H1 (cell line): ENCODE measurements at regions not wholly inside any gene's neighbourhood (a gene's known extent, or its start where the extent isn't known, plus 50 kb on each side); places are given as distances from the start of the nearest gene placed in this dataset.

Source experiments
- CBX5 ChIP-seq: fragments of 300-800, 300-1000 bp; sonication (generic); IDR thresholded peaks from 2 replicates; pipeline ENCODE4 v1.7.1; 2016; ENCODE audit warnings: antibody characterized with exemption, low read length, low read depth
- CBX8 ChIP-seq: fragments of 300-800, 300-1000 bp; sonication (generic); IDR thresholded peaks from 2 replicates; pipeline ENCODE4 v1.7.1; 2016; ENCODE audit warnings: low read depth, low read length, borderline replicate concordance
- JUN ChIP-seq: IDR thresholded peaks from 2 replicates; pipeline ENCODE4 v1.6.1; 2011; ENCODE audit warnings: low read depth, mild to moderate bottlenecking, improper control_type of control experiment, low read length
- JUND ChIP-seq: IDR thresholded peaks from 2 replicates; pipeline ENCODE4 v1.6.1; 2011; ENCODE audit warnings: mild to moderate bottlenecking, improper control_type of control experiment, low read length
- MAFK ChIP-seq: IDR thresholded peaks from 2 replicates; pipeline ENCODE4 v1.6.1; 2012; ENCODE audit warnings: low read depth, mild to moderate bottlenecking, improper control_type of control experiment, low read length
- POU5F1 ChIP-seq: IDR thresholded peaks from 2 replicates; pipeline ENCODE4 v1.6.1; 2011; ENCODE audit warnings: low read depth, mild to moderate bottlenecking, low read length, moderate library complexity
- SIN3A ChIP-seq, 2 experiments: IDR thresholded peaks in 1 of 2; conservative IDR thresholded peaks in 1 of 2; 2 replicates each; pipeline ENCODE4 v1.6.1; 2011 to 2012; ENCODE audit warnings: low read length in 2 of 2, improper control_type of control experiment in 1 of 2, low read depth in 1 of 2, mild to moderate bottlenecking in 1 of 2
- SIX5 ChIP-seq: IDR thresholded peaks from 2 replicates; pipeline ENCODE4 v1.6.1; 2011; ENCODE audit warnings: mild to moderate bottlenecking, low read depth, low read length
- TAF1 ChIP-seq: IDR thresholded peaks from 2 replicates; pipeline ENCODE4 v1.6.1; 2011; ENCODE audit warnings: mild to moderate bottlenecking, low read depth, low read length
- TF ChIP-seq, protein P1 (sequence below): fragments of 300-600 bp; sonication (generic); IDR thresholded peaks from 2 replicates; pipeline ENCODE4 v1.7.1; 2012; ENCODE audit warnings: low read length, moderate library complexity, mild to moderate bottlenecking, inconsistent platforms; ENCODE audit not compliant: insufficient replicate concordance
- TF ChIP-seq, protein P2 (sequence below): IDR thresholded peaks from 2 replicates; pipeline ENCODE4 v1.6.1; 2012; ENCODE audit warnings: inconsistent platforms

DNA sequence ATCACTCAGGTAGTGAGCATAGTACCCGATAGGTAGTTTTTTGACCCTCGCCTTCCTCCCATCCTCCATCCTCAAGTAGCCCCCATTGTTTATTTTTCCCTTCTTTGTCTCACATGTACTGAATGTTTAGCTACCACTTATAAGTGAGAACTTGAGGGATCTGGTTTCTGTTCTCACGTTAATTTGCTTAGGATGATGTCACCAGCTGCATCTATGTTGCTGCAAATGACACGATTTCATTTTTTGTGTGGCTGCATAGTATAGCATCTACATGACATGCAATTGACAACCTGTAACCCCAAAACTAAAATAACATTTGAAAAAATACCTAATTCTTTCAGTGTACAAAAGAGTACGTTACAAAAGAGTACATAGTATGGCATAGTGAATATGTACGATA lies 254.0 kb upstream of the NOVA1 start (continued):
- TF ChIP-seq, protein P1, sequence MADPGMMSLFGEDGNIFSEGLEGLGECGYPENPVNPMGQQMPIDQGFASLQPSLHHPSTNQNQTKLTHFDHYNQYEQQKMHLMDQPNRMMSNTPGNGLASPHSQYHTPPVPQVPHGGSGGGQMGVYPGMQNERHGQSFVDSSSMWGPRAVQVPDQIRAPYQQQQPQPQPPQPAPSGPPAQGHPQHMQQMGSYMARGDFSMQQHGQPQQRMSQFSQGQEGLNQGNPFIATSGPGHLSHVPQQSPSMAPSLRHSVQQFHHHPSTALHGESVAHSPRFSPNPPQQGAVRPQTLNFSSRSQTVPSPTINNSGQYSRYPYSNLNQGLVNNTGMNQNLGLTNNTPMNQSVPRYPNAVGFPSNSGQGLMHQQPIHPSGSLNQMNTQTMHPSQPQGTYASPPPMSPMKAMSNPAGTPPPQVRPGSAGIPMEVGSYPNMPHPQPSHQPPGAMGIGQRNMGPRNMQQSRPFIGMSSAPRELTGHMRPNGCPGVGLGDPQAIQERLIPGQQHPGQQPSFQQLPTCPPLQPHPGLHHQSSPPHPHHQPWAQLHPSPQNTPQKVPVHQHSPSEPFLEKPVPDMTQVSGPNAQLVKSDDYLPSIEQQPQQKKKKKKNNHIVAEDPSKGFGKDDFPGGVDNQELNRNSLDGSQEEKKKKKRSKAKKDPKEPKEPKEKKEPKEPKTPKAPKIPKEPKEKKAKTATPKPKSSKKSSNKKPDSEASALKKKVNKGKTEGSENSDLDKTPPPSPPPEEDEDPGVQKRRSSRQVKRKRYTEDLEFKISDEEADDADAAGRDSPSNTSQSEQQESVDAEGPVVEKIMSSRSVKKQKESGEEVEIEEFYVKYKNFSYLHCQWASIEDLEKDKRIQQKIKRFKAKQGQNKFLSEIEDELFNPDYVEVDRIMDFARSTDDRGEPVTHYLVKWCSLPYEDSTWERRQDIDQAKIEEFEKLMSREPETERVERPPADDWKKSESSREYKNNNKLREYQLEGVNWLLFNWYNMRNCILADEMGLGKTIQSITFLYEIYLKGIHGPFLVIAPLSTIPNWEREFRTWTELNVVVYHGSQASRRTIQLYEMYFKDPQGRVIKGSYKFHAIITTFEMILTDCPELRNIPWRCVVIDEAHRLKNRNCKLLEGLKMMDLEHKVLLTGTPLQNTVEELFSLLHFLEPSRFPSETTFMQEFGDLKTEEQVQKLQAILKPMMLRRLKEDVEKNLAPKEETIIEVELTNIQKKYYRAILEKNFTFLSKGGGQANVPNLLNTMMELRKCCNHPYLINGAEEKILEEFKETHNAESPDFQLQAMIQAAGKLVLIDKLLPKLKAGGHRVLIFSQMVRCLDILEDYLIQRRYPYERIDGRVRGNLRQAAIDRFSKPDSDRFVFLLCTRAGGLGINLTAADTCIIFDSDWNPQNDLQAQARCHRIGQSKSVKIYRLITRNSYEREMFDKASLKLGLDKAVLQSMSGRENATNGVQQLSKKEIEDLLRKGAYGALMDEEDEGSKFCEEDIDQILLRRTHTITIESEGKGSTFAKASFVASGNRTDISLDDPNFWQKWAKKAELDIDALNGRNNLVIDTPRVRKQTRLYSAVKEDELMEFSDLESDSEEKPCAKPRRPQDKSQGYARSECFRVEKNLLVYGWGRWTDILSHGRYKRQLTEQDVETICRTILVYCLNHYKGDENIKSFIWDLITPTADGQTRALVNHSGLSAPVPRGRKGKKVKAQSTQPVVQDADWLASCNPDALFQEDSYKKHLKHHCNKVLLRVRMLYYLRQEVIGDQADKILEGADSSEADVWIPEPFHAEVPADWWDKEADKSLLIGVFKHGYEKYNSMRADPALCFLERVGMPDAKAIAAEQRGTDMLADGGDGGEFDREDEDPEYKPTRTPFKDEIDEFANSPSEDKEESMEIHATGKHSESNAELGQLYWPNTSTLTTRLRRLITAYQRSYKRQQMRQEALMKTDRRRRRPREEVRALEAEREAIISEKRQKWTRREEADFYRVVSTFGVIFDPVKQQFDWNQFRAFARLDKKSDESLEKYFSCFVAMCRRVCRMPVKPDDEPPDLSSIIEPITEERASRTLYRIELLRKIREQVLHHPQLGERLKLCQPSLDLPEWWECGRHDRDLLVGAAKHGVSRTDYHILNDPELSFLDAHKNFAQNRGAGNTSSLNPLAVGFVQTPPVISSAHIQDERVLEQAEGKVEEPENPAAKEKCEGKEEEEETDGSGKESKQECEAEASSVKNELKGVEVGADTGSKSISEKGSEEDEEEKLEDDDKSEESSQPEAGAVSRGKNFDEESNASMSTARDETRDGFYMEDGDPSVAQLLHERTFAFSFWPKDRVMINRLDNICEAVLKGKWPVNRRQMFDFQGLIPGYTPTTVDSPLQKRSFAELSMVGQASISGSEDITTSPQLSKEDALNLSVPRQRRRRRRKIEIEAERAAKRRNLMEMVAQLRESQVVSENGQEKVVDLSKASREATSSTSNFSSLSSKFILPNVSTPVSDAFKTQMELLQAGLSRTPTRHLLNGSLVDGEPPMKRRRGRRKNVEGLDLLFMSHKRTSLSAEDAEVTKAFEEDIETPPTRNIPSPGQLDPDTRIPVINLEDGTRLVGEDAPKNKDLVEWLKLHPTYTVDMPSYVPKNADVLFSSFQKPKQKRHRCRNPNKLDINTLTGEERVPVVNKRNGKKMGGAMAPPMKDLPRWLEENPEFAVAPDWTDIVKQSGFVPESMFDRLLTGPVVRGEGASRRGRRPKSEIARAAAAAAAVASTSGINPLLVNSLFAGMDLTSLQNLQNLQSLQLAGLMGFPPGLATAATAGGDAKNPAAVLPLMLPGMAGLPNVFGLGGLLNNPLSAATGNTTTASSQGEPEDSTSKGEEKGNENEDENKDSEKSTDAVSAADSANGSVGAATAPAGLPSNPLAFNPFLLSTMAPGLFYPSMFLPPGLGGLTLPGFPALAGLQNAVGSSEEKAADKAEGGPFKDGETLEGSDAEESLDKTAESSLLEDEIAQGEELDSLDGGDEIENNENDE, result no peak
- TF ChIP-seq CBX8, result no peak
- TF ChIP-seq SIN3A (conservative IDR thresholded peaks at IDR 0.05 in 1 of 2, IDR thresholded peaks at IDR 0.05 in 1 of 2; ENCODE audit: low read depth in 1 of 2, low read length in 2 of 2), result no peak
- no peak for TF ChIP-seq MAFK
- no peak for TF ChIP-seq JUN
- TF ChIP-seq, protein P2, sequence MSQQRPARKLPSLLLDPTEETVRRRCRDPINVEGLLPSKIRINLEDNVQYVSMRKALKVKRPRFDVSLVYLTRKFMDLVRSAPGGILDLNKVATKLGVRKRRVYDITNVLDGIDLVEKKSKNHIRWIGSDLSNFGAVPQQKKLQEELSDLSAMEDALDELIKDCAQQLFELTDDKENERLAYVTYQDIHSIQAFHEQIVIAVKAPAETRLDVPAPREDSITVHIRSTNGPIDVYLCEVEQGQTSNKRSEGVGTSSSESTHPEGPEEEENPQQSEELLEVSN, result no peak
- TF ChIP-seq TAF1, result no peak
- TF ChIP-seq POU5F1, result no peak
- TF ChIP-seq JUND, result no peak
- TF ChIP-seq SIX5, result no peak
- no peak for TF ChIP-seq CBX5
